Lower leg skin (tissue), 3 donors: ENCODE measurements at regions not wholly inside any gene's neighbourhood (a gene's known extent, or its start where the extent isn't known, plus 50 kb on each side); places are given as distances from the start of the nearest gene placed in this dataset.
"Not testable (repeated sequence)": the region's sequence is repeated elsewhere in the genome, so short reads cannot be mapped to it uniquely, and the experiment has no call there.

ENCODE experiments used
- CTCF ChIP-seq, 3 donors: fragments of 450-650 bp; IDR thresholded peaks; one replicate each; pipeline ENCODE4 v1.5.1; 2016; ENCODE audit warnings: antibody characterized with exemption in 3 of 3, mild to moderate bottlenecking in 3 of 3, moderate library complexity in 2 of 3
- POLR2A ChIP-seq, 2 donors: fragments of 450-650 bp; IDR thresholded peaks; one replicate each; pipeline ENCODE4 v1.6.1; 2016 to 2017; ENCODE audit warnings: antibody characterized with exemption in 2 of 2, mild to moderate bottlenecking in 1 of 2, moderate library complexity in 1 of 2

DNA sequence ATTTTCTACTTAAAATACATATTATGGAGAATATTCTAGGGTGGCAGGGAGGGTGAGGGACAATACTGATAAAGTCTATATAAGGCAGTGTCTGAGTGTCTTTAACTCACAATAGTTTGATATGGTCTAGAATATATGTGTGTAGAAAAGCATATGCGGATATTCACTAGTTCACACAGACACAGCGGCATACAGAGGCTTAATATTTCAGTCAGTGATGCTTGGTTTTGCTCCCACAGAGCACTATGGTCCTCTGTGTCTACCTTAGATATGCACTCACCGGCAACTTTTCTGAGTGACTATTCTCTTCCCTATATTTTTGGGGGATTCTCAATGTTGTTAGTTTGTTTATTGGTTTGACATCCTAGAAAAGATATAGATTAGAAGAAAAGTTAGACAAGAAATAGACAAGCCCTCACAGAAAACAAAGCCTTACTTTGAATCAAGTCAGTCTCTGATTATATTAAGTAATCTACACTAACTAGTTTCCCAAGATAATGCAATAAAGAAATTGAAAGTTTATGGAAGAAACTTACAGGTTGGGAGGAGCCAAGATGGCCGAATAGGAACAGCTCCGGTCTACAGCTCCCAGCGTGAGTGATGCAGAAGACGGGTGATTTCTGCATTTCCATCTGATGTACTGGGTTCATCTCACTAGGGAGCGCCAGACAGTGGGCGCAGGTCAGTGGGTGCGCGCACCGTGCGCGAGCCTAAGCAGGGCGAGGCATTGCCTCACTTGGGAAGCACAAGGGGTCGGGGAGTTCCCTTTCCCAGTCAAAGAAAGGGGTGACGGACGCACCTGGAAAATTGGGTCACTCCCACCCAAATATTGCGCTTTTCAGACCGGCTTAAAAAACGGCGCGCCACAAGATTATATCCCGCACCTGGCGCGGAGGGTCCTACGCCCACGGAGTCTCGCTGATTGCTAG, 578.4 kb upstream of the FOXG1 start:
- TF ChIP-seq POLR2A, CTCF (IDR thresholded peaks at IDR 0.05): not testable (repeated sequence)
